SHP77 treated with DMSO at 0.1 percent for 48 hours (cell line): ENCODE measurements at regions not wholly inside any gene's neighbourhood (a gene's known extent, or its start where the extent isn't known, plus 50 kb on each side); places are given as distances from the start of the nearest gene placed in this dataset.

Experiments
- DNase-seq: peaks from one replicate; lab custom pipeline; 2025; lab: John Stamatoyannopoulos, UW

DNA sequence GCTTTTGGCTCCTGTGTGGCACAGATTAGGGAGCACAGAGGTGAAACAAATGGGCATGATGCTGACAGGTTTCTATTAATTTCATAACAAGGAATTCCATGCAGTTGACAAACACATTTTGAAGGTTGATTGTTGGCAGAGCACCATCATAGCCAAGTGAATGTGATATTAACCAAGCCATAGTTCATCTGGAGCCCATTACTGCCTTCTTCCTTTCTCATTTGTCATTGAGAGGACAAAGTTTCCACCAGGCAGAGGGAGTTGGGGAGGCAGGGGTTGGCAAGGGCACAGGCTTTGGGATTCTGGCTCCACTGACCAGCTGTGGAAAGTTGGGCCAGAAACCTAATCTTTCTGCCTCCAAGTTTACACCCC, 325.2 kb downstream of the MFSD1 start:
- DNase-seq = no peak

DNA sequence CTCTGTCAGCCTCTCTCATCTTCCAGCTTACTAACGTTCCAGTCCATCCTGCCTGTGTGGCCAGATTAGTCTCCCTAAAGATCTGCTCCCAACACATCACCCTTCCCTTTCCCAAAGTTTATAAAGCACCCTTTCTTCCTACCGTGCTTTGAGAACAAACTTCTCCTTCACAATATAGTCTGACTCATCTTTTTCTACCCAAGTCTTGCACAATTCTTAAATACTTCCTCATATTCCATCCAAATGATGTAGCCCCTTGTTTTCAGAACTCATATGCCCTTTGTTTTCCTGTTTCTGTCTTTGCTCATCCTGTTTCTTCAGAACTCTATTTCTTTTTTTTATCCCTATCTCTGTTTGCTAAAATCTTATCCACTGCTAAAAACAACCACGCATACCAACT, 326.8 kb downstream of the MFSD1 start:
- no peak for DNase-seq

DNA sequence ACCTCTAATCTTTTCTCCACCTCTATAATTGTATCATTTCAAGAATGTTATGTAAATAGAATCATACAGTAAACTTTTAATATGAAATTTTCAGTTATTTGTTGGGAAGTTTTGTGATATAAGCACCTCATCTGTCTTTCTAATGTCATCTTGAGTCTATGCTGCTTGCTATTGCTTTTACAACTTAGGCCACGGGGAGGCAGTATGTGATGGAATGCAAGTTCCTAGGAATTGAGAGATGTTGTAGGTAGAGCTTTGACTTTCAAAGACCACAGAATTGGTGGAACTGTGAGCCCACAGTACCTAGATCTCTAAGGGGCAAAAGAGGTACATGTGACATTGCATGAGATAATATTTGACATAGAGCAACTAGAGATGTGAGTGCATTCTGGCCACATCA, 328.3 kb downstream of the MFSD1 start:
- DNase-seq = no peak

DNA sequence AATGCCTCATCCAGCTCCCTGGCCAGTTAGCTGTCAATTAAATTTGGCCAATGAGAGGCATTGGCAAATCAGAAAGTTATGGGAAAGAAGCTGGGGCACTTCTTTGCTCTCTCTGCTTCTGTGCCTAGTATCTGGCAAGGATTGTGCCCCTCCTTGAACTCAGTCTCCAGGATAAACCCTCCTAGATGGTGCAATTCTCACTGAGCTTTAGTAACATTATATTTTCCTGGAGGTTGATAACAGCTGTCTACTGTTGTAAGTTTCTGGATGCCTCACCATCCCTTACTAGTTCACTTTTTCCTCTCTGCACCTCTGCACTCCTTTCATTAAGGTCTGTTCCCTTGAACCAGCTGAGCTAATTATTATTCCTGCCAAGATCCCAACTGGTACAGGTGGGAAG, 329.5 kb downstream of the MFSD1 start:
- no peak for DNase-seq

DNA sequence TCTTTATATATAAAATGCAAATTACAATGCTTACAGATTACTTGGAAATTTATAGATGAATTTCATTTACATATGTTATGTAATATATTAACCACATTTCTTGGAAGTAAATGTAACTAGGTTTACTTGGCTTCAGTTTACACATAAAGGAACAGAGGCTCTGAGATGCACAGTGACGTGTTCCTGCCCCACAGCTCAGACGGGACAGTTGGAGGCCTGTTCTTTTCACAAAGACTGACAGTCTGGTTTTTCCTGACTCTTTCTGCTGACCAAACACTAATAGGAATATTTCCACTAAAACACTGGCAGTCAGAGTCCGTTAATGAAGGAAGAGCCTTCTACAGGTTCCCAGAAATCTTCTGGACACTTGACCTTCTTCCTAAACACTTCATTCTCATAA, 336.1 kb downstream of the MFSD1 start:
- DNase-seq = no peak

DNA sequence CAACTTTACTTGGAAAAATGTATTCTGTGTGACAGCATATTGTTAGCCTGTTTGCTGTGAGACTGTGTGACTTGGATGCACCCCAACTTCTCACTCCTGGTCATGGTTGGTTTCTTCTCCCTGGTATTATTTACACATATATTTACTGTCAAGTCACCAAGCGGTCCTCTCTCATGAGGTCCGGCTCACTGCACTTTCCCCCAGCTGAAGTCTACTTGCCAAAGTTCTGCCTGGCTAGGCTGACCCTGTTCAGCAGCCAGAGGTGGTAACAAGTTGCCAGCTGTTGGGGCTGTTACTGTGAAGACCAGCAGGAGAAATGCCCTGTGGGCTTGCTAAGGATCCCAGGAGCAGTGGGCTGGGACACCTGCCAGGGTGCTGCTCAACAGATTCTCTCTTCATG, 337.5 kb downstream of the MFSD1 start:
- no peak for DNase-seq

DNA sequence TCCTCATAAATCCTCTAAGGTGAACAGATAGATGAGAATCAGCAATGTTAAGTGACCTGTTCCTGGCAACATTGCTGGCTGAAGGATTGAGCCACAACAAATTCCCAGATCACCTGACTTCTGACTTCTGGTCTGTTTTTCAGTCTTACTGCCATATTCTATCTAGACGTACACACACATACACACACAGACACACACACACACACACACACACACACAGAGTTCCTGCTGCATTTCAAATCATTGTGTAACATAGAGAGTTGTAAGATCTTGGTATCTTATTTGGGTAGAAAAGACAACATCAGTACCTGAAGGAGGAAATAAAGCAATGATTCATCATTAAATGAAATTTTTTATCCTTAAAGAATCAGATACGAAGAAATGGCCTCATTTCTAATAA, 342.6 kb downstream of the MFSD1 start:
- DNase-seq = no peak

DNA sequence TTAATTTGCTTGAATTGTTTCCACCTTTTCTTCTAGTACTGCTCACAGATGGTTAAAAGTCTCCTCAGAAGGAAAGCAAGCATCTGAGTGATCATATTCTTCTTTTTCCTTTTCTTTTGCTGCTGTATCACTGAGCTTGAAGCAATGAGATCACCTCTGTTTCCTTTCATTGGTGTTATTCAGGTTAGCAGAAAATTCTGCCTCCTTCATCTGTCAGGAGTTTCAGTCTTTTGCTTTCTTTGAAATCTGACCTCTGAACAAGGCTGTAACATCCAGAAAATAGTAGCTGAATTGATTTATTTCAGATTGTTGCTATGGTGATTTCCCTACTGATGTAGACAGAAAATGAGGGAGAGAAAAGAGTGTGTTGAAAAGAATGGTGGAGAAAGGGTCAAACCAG, 343.0 kb downstream of the MFSD1 start:
- DNase-seq = no peak

DNA sequence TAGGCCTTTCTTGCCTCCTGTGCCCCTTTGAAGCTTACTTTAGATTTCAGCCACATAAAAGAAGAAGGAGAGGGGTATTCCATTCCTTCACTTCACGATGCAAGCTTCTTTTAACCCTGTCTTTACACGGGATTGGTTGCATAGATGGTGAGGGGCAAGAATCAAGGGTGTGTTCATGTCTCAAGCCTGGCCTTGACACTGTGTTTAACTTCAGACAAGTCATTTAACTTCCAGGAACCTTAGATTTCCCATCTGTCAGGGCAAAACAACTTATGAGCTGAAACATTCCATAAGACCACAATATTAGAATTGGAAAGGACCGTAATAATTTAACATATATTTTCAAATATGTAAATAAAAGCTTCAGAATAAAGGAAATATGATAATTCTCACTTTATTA, 344.5 kb downstream of the MFSD1 start:
- no peak for DNase-seq

DNA sequence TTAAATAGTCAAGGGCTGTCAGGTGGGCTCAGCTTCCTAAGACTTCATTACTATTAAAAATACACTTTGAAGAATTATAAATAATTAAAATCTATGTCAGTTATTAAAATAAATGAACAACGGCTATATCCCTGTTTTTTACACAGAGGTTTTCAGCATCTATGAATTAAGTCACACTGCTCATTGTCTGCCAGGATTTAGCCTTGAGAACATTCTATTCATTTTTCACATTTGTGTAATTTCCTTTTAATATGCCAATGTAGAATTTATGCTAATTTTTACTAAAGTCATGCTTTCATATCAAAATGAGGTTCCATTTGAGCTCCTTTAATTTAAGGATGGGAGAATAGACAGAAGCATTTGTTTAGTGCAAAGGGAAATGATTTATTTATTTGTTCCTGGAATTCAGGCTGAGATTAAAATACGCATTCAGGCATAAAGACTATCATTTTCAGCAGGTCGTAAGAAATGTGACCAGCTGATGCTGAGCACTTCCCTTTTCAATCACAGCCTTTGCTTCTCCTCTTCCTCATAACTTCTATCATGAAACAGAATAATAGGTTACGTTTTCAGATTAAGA, 345.1 kb downstream of the MFSD1 start:
- no peak for DNase-seq

DNA sequence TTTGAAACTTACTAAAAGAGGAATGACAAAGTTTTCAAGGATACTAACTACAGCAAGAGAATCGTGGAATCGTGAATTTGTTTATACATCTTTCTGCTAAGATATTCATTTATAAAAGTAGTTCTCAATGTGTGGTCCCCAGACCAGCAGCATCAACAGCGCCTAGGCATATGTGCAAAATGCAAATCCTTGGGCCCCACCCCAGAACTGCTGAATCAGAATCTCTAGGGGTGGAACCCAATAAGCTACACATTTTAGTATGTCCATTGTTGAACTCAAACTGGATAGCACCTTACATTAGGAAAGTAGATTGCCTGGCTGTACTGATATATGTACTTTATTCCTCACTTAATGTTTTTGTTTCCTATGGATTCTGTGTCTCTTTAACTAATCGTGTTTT, 346.0 kb downstream of the MFSD1 start:
- DNase-seq = no peak

DNA sequence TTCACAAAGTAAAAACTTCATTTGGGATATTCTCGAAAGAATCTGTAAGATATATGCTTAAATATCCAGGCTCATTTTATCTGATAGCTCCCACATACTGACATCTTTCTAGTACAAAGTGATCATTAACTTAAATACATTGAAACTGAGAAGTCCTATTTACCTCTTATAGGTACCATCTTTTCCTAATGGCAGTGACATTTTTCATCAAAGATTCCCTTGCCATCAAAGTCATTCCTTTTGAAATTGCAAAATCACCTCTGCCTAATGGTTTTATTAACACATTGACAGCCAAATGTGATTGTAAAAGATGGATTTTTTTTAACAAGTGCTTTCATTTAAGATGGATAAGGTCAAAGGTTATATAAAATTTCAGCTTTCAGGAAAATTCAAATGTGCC, 346.6 kb downstream of the MFSD1 start:
- DNase-seq = no peak

DNA sequence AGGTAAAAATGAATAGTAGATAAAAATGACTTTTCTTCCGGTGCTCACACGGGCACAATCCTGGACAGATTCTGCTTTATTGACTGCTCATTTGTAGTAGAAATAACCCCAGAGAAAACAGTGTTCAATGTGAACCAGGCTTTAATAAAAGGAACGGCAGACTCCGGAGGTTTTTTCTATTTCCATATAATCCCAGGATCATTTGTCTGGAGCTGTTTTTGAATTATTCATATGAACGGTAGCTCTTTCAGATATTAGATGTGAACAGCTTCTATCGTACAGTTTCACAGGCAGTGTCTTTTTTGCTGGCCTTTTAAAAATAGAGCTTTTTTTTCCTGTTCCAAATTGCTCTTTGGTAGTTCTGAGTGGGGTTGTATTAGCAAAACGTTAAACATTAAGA, 347.3 kb downstream of the MFSD1 start:
- DNase-seq = no peak

DNA sequence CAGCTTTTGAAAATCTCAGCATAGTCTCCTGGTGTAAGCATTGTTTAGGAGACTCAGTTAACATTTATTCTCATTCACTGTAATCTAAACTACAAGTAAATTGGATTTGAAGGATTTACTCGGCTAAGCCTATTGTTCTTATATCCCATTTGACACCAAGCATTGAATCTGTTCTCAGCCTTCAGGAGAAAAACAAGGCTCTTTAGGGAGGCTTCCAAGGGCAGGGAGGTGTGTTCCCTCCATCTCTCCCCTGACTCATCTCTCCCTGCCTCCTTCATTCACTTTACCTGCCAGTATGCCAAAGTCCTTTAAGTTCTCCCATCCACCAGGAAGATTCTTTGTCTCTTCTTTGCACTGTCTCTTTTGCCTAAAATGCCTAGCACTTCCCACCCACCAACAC, 347.8 kb downstream of the MFSD1 start:
- DNase-seq = no peak

DNA sequence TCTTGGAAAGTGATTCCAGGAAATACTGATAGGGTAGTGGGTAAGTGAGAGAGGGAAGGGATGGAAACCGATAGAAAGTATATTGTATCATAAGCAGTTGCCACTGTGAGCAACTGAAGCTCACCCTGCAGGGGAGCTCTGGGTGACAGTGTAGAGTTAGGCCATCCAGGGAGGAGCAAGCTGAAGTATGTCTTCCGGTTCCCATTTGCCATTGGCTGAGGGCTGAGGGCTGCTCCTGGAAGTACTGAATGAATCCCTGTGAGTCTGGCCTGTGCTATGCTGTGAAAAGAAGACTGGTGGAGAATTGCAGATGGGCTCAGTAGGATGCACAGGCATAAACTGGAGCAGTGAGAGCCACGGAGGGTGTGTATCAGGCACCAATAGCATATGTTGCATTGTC, 348.3 kb downstream of the MFSD1 start:
- no peak for DNase-seq

DNA sequence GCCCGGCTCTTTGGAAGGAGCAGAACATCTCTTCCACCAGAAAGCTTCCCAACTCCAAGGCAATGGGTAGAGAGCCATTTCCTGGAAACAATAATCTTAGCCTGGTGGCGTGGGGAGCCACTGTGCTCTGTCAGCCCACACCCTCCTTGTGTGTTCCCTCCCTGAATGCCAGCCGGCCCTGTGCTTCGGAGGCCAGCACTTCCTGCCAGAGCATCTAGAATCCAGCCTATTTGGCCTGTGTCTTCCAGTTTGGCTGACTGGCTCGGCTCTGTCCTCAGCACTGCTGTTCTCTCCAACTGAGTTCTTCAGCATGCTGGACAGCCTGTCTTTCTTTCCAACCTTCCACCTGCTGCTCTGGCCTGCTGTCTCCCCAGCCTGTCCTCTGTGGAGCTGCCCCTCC, 349.3 kb downstream of the MFSD1 start:
- no peak for DNase-seq

DNA sequence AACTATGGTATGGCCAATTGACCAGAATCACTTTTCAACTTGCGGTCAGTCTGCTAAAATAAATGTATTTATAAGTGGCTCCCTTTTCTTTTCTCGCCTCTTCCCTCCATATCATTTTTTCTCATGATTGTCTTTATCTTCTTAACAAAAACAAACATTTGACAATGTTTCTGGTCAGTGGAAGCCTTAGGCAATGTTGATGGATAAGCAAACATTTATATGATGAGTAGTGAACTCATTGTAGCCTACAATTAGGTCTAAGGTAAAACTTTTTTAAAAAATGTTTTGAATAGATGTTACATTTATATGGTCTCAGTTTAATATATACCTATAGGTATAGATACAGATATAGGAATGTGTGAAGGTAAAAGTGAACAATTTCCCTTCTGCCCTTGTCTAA, 355.4 kb downstream of the MFSD1 start:
- no peak for DNase-seq

DNA sequence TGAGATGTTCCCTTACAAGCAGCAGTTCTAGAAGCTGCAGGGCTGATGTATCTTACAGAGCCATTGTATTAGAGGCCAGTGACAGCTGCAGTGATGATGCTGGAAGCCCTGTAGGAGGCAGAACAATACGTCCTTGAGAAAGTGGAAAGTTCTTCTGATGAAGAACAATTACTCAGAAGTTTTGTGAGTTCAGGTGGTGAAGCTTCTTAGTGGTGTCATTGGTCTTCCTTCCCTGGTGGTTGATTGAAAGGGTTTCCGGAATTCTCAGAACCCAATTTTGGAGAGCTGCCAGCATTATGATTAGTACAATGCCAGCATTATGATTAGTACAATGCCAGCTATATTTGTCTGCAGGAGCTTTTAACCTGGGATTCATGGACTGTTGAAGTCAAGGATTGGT, 356.4 kb downstream of the MFSD1 start:
- no peak for DNase-seq

DNA sequence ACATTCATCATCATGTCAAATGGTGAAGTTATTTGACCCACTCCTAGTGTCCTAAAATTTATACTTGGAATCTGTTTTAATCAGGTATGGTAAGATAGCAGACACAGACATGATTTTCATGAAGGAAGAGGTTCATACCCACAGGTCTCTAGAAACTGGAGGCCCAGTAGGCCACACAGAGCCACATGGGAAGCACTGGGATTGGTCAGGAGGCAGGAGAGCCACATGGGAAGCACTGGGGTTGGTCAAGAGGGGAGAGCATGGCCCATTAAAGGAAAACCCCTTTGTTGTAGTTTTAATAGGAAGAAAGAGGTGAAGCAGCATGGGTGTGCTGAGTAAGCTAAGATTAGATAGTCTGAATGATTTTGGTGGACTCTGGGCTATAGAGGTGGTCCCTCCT, 356.9 kb downstream of the MFSD1 start:
- DNase-seq = no peak

DNA sequence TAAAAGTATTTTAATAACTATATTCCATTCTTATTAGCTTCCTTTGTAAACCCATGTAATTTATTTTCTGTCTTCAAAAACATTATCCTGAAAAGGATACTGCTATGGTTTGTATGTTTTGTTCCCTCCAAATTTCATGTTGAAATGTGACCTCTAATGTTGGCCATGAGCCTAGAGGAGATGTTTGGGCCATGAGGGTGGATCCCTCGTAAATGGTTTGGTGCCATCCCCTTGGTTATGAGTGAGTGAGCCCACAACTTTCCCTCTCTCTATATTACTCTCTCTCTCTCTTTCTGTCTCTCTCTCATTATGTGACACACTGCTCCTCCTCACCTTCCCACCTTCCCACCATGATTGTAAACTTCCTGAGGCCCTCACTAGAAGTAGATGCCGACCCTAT, 357.7 kb downstream of the MFSD1 start:
- no peak for DNase-seq

DNA sequence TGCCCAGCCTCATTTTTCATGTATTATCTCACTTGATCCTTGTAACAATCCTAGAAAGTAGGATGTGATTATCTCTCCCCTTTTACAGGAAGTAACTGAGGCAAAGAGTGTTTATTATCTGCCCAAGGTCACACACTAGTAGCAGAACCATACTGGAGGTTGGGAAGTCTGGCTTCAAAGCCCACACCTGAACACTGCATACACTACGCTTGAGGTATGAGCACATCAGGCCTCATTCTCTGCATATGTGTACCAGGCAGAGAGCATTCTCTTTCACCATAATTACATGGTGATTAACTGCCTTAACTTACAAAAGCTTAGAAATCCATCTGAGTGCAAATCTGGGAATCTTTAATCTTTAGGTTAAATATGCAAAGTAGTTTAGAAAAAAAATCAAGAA, 361.8 kb downstream of the MFSD1 start:
- DNase-seq = no peak

DNA sequence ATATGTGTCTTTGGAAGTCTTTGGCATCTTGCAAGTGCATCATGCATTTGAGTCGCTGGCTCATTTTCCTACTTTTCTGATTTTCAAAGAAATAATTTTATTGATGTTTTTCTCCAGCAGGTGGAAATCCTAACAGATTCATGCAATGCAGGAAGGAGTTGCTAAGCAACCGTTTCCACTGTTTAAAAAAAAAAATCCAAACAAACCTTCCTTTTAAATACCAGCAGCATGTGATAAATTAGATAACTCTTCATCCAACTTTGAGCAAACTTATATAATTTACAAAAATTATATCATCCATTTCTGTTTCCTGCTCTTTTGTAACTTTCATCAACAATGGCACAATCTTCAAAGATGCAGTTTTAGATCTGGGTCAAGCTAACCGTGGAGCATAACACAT, 364.1 kb downstream of the MFSD1 start:
- no peak for DNase-seq

DNA sequence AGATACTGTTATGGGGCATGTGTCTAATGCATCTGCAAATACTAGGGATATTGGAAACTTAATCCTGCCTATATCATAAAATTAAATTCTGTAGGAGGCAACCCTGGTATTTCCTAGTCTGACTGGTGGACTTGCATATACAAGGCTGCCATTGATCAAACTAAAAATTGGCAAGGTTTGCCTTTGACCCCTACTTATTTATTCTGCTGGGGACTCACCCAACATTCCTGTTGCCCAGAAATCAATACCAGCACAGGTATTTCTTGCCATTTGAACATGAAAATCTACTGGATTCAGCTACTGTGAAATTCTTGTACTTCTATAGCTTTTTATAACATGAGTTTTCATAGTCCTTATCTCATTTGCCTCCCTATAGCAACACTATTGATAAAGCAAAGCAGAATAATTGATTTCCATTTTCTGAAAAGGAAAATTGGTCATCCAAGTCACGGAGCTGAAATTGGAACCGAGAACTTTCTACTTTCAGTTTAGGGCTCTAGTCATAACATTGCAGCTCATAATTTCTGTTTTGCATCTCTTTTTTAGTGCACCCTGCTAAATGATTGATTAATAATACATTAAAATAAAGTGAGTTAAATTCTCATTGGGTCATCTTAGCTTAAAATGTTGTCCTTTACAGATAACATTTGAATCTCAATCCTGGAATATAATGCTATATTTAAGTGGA, 365.2 kb downstream of the MFSD1 start:
- DNase-seq = no peak

DNA sequence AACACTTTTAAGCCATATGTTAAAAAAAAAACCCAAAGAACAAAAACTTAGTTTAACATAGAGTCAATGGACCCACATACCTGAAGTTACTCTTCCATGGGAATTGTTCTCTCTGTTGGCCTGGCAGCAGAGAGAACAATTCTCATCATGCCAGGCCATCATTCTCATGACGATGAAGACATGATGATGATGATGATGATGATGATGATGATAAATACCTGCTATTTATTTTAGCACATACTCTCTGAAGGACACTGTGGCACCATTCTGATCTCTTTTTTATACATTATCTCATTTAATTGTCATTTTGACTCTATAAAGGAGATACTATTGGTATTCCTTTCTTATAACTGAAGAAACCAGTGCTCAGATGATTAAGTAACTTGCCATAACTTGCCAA, 366.9 kb downstream of the MFSD1 start:
- DNase-seq = no peak

DNA sequence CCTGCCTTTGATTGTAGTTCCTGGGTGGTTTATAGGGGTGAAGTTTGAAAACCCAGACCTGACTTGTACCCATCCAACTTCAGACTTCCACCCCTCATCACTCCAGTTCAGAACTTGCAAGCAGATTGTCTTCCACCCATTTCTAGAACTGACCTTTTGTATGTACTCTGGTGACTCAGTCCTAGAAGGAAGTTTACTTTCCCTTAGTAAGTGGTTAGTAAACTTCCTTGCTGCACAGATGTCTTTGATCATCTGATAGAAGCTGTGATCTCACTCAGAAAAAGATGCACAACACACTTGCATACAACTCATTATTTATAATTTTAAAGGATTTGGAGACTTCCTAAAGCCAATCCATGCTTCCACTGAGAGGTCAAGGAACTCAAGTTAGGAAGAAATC, 368.0 kb downstream of the MFSD1 start:
- DNase-seq = no peak
